ENCODE measurements at regions not wholly inside any gene's neighbourhood (a gene's known extent, or its start where the extent isn't known, plus 50 kb on each side); places are given as distances from the start of the nearest gene placed in this dataset.
A peak's percentile ranks its signal among the peaks of the same experiment; 100 is the strongest.

DNA sequence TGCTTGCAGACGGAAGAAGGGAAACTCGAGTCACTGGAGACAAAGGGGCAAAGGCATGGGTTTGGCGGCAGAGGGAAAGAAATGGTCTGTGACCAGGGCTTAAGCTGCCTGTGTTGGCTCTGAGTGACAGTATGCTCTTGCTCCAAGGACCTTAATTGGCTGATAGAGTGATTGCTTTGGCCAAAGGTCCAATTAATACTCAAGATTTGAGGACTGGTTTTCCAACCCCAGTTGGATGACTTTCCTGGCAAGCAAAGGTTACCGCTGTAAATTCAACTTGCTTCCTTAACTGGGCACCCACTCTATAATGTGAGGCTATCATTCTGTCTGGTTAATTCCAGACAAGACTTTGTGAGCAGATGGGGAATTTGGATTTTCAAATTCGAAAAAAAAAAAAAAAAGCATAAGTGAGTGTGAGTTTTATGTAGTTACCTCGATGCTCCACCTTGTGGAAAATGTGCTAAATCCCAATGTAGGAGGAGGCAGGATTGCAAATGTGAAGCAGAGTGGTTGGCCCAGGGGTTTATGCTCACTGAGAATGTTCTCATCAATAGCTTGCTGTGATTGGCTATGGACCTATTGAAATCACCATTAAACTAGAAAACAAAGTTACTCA is 150.7 kb upstream of the GMDS start:
- Histone ChIP-seq H3K4me3 (replicated peaks in 1 of 3; ENCODE audit: insufficient read depth in 1 of 3, low read depth in 2 of 3, low read length in 3 of 3) (no peak overlapping the region), H3K27ac (ENCODE audit: extremely low read length, insufficient read depth, low read length) (no peak overlapping the region), H2AFZ (ENCODE audit: low read length) (no peak overlapping the region), H3K79me2 (ENCODE audit: insufficient read depth, low read length) (no peaks in the 10 kb centered on the region), H4K20me1 (ENCODE audit: insufficient read depth, low read length) (no peaks in the 10 kb centered on the region), H3K9ac (ENCODE audit: insufficient read depth, low read depth, low read length) (no peak overlapping the region), H3K27me3 (ENCODE audit: control insufficient read depth in 1 of 2, insufficient read depth in 2 of 2, low read length in 2 of 2) (no peaks in the 10 kb centered on the region), H3K9me3 (ENCODE audit: low read length) (no peaks in the 10 kb centered on the region), H3K4me2 (ENCODE audit: low read depth, low read length) (no peak overlapping the region), H3K36me3 (replicated peaks in 1 of 2; ENCODE audit: control insufficient read depth in 1 of 2, insufficient read depth in 2 of 2, low read length in 2 of 2) (peaks cover 0 to 1% of the 10 kb centered on the region in 2 experiments; a peak in 1 of 5 replicates), H3K4me1 (ENCODE audit: insufficient read depth, low read length) (no peaks in the 10 kb centered on the region)
- 68% methylated on average over 6 of the region's 6 CpGs for WGBS (ENCODE audit: low lambda C conversion rate)
- in situ Hi-C loops (cut with HindIII; ENCODE audit: extremely low pct_ligation_motif_present, low pct_unique_long_range_greater_than_20kb): no loop called here
- no TSS peak for BruUV-seq (replicated peaks)
- ATAC-seq (no peak), DNase-seq (ENCODE audit: low spot score) (no peak), FAIRE-seq (no peak)
- peak; percentile 32; the same call in 1 of the 2 replicates for TF ChIP-seq STAG1 (CRISPR knock-in tag; IDR thresholded peaks at IDR 0.05)
- no peak for TF ChIP-seq ZSCAN12 (CRISPR knock-in tag; IDR thresholded peaks at IDR 0.05)
- intact Hi-C loops (cut with micrococcal nuclease; ENCODE audit: unreplicated experiment): no loop called here
- ChIA-PET POLR2A (no interaction called here), CTCF (ENCODE audit: low intra/inter-chr PET ratio, low total read pairs) (no interaction called here)

DNA sequence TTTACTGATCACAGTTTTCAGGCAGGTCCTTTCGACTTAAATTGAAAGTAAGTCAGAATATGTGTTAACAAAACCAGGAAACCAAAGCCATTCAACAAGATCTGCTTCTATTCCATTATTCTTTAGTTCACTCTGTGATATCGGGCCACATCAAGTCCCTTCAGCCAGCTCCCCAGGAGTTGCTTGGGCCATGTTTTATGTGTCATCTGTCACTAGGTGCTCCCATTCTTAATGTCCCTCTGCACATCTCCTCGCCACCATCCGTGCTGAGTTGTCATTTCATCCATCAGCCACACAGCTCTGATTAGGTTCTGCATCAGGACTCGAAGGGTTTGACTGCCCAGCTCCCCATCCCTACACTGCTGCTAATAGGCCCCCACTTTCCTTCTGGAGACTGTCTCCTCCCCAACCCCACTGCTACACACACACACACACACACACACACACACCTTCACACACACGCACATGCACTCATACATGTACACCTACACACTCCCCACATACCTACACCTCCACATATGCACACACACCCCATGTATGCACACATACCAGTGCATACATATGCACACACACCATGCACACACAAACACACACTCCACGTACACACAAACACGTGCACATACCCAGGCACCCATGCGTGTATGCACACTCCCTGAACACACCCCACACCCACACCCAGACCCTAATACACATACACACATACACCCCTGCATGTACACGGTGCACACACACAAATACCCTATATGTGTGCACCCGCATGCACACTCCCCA is 143.3 kb upstream of the GMDS start:
- DNase-seq (ENCODE audit: low spot score) (no peak), ATAC-seq (no peak), FAIRE-seq (no peak)
- H3K36me3 ChIP-seq (replicated peaks in 1 of 2; ENCODE audit: control insufficient read depth in 1 of 2, insufficient read depth in 2 of 2, low read length in 2 of 2): no peaks in the 10 kb centered on the region
- no peaks in the 10 kb centered on the region for H3K9me3 ChIP-seq (ENCODE audit: low read length)
- WGBS (ENCODE audit: low lambda C conversion rate): 84% methylated on average over 11 of the region's 11 CpGs
- no peaks in the 10 kb centered on the region for H4K20me1 ChIP-seq (ENCODE audit: insufficient read depth, low read length)
- no peak overlapping the region for H3K27ac ChIP-seq (ENCODE audit: extremely low read length, insufficient read depth, low read length)
- no TSS peak for BruUV-seq (replicated peaks)
- H3K27me3 ChIP-seq (ENCODE audit: control insufficient read depth in 1 of 2, insufficient read depth in 2 of 2, low read length in 2 of 2): no peaks in the 10 kb centered on the region
- POLR2A ChIA-PET: no interaction called here
- H3K4me3 ChIP-seq (replicated peaks in 1 of 3; ENCODE audit: insufficient read depth in 1 of 3, low read depth in 2 of 3, low read length in 3 of 3): no peak overlapping the region
- in situ Hi-C loops (cut with HindIII; ENCODE audit: extremely low pct_ligation_motif_present, low pct_unique_long_range_greater_than_20kb): no loop called here
- no peak overlapping the region for H2AFZ ChIP-seq (ENCODE audit: low read length)
- H3K4me2 ChIP-seq (ENCODE audit: low read depth, low read length): no peak overlapping the region
- CTCF ChIA-PET (ENCODE audit: low intra/inter-chr PET ratio, low total read pairs): no interaction called here
- H3K9ac ChIP-seq (ENCODE audit: insufficient read depth, low read depth, low read length): no peak overlapping the region
- intact Hi-C loops (cut with micrococcal nuclease; ENCODE audit: unreplicated experiment): no loop called here
- no peaks in the 10 kb centered on the region for H3K79me2 ChIP-seq (ENCODE audit: insufficient read depth, low read length)
- H3K4me1 ChIP-seq (ENCODE audit: insufficient read depth, low read length): no peaks in the 10 kb centered on the region
- TF ChIP-seq FOXM1 (CRISPR knock-in tag; IDR thresholded peaks at IDR 0.05): no peak
- peak; percentile 33; the same call in 1 of the 2 replicates for TF ChIP-seq RAD51 (IDR thresholded peaks at IDR 0.05; ENCODE audit: borderline replicate concordance)
- TF ChIP-seq MYPOP (CRISPR knock-in tag; IDR thresholded peaks at IDR 0.05): no peak
- TF ChIP-seq NONO (IDR thresholded peaks at IDR 0.05): 0 out of 2 replicates have a peak, but pooled peaks have one; percentile 92
- TF ChIP-seq NONO (CRISPR knock-in tag; conservative IDR thresholded peaks at IDR 0.05): no peak
- TF ChIP-seq IKZF1 (IDR thresholded peaks at IDR 0.05): 0 out of 2 replicates have a peak, but pooled peaks have one; percentile 59
- TF ChIP-seq TCF7L2 (IDR thresholded peaks at IDR 0.05; ENCODE audit: low read depth, low read length): no peak
- TF ChIP-seq ATF7 (IDR thresholded peaks at IDR 0.05): 0 out of 2 replicates have a peak, but pooled peaks have one; percentile 2
- no peak for TF ChIP-seq ATF7 (CRISPR knock-in tag; IDR thresholded peaks at IDR 0.05)
- TF ChIP-seq NRL (CRISPR knock-in tag; IDR thresholded peaks at IDR 0.05; ENCODE audit: borderline replicate concordance): no peak
- TF ChIP-seq SNRNP70 (IDR thresholded peaks at IDR 0.05; ENCODE audit: low read depth, low read length): no peak
- TF ChIP-seq FOXP1 (IDR thresholded peaks at IDR 0.05): peak; percentile 15; the same call in 1 of the 2 replicates
- TF ChIP-seq FOXP1 (CRISPR knock-in tag; IDR thresholded peaks at IDR 0.05): no peak
- 0 out of 2 replicates have a peak, but pooled peaks have one; percentile 27 for TF ChIP-seq TRIM22 (IDR thresholded peaks at IDR 0.05)
- TF ChIP-seq ZNF564 (CRISPR knock-in tag; IDR thresholded peaks at IDR 0.05): no peak
- TF ChIP-seq ZFP1 (CRISPR knock-in tag; IDR thresholded peaks at IDR 0.05): no peak
- 0 out of 2 replicates have a peak, but pooled peaks have one; percentile 53 for TF ChIP-seq NBN (conservative IDR thresholded peaks at IDR 0.05)
- TF ChIP-seq RFX5 (IDR thresholded peaks at IDR 0.05; ENCODE audit: low read depth, low read length): peak; percentile 82
